ENCODE measurements at regions not wholly inside any gene's neighbourhood (a gene's known extent, or its start where the extent isn't known, plus 50 kb on each side); places are given as distances from the start of the nearest gene placed in this dataset.

GRCh38 chr5:135702191-135702590, 123.4 kb upstream of the CXCL14 start:
- peak; percentile 31 for DNase-seq (ENCODE audit: low spot score)

GRCh38 chr5:135700731-135701130, 121.9 kb upstream of the CXCL14 start:
- peak; percentile 30 for DNase-seq (ENCODE audit: low spot score)

GRCh38 chr5:135697959-135698345, 119.2 kb upstream of the CXCL14 start:
- DNase-seq (ENCODE audit: low spot score): peak; percentile 44

GRCh38 chr5:135697251-135697958, 118.6 kb upstream of the CXCL14 start:
- DNase-seq (ENCODE audit: low spot score): no peak

- DNase-seq (ENCODE audit: low spot score): no peak
Measured at GRCh38 chr5:135696317-135696716, 117.5 kb upstream of the CXCL14 start.

GRCh38 chr5:135695656-135696313, 117.0 kb upstream of the CXCL14 start:
- peak; percentile 52 for DNase-seq (ENCODE audit: low spot score)

- DNase-seq (ENCODE audit: low spot score): no peak
Measured at GRCh38 chr5:135694906-135695305, 116.1 kb upstream of the CXCL14 start.

- DNase-seq (ENCODE audit: low spot score): no peak
Measured at GRCh38 chr5:135694012-135694411, 115.2 kb upstream of the CXCL14 start.

- no peak for DNase-seq (ENCODE audit: low spot score)
Measured at GRCh38 chr5:135693371-135693955, 114.7 kb upstream of the CXCL14 start.

GRCh38 chr5:135691044-135691443, 112.3 kb upstream of the CXCL14 start:
- DNase-seq (ENCODE audit: low spot score): no peak

- DNase-seq (ENCODE audit: low spot score): no peak
Measured at GRCh38 chr5:135690466-135690865, 111.7 kb upstream of the CXCL14 start.

- no peak for DNase-seq (ENCODE audit: low spot score)
Measured at GRCh38 chr5:135689506-135689905, 110.7 kb upstream of the CXCL14 start.

- no peak for DNase-seq (ENCODE audit: low spot score)
Measured at GRCh38 chr5:135688385-135688784, 109.6 kb upstream of the CXCL14 start.

GRCh38 chr5:135683189-135683588, 104.4 kb upstream of the CXCL14 start:
- no peak for DNase-seq (ENCODE audit: low spot score)

GRCh38 chr5:135680713-135681112, 101.9 kb upstream of the CXCL14 start:
- DNase-seq (ENCODE audit: low spot score): no peak

GRCh38 chr5:135678640-135679268, 100.0 kb upstream of the CXCL14 start:
- no peak for DNase-seq (ENCODE audit: low spot score)

- DNase-seq (ENCODE audit: low spot score): no peak
Measured at GRCh38 chr5:135671966-135672365, 93.2 kb upstream of the CXCL14 start.

- DNase-seq (ENCODE audit: low spot score): no peak
Measured at GRCh38 chr5:135671052-135671705, 92.4 kb upstream of the CXCL14 start.

GRCh38 chr5:135670588-135670987, 91.8 kb upstream of the CXCL14 start:
- no peak for DNase-seq (ENCODE audit: low spot score)

GRCh38 chr5:135669416-135669815, 90.6 kb upstream of the CXCL14 start:
- no peak for DNase-seq (ENCODE audit: low spot score)

- no peak for DNase-seq (ENCODE audit: low spot score)
Measured at GRCh38 chr5:135667673-135668072, 88.9 kb upstream of the CXCL14 start.

- no peak for DNase-seq (ENCODE audit: low spot score)
Measured at GRCh38 chr5:135667204-135667603, 88.4 kb upstream of the CXCL14 start.

Data from left forelimb (tissue), 1 donor.